ENCODE measurements at regions not wholly inside any gene's neighbourhood (a gene's known extent, or its start where the extent isn't known, plus 50 kb on each side); places are given as distances from the start of the nearest gene placed in this dataset.

GRCh38 chr18:22639026-22639463 is 221.3 kb upstream of the CTAGE1 start:
- DNase-seq (ENCODE audit: extremely low spot score), result no peak
- POLR2A ChIA-PET, result no interaction called here
- CTCF ChIA-PET, result no interaction called here
- no peak for TF ChIP-seq CTCF (IDR thresholded peaks at IDR 0.05; ENCODE audit: control extremely low read depth, extremely low read depth, low read depth, missing control alignments)

GRCh38 chr18:22639561-22639960 is 221.8 kb upstream of the CTAGE1 start:
- POLR2A ChIA-PET, result no interaction called here
- CTCF ChIA-PET, result no interaction called here
- TF ChIP-seq CTCF (IDR thresholded peaks at IDR 0.05; ENCODE audit: control extremely low read depth, extremely low read depth, low read depth, missing control alignments), result no peak

GRCh38 chr18:22640281-22640842 is 222.6 kb upstream of the CTAGE1 start:
- CTCF ChIA-PET, result no interaction called here
- POLR2A ChIA-PET, result no interaction called here
- no peak for TF ChIP-seq CTCF (IDR thresholded peaks at IDR 0.05; ENCODE audit: control extremely low read depth, extremely low read depth, low read depth, missing control alignments)
- DNase-seq (ENCODE audit: extremely low spot score), result no peak

More at GRCh38 chr18:22639561-22639960, 221.8 kb upstream of the CTAGE1 start:
- DNase-seq (ENCODE audit: extremely low spot score), result no peak

GRCh38 chr18:22641958-22642357 is 224.2 kb upstream of the CTAGE1 start:
- ChIA-PET CTCF (interaction anchor here (1.0 kb wide), 1 partner anchor 1446 kb away, joined by 3 read pairs; no protein-coding TSS in a partner anchor), POLR2A (no interaction called here)
- no peak for DNase-seq (ENCODE audit: extremely low spot score)
- TF ChIP-seq CTCF (IDR thresholded peaks at IDR 0.05; ENCODE audit: control extremely low read depth, extremely low read depth, low read depth, missing control alignments), result no peak

GRCh38 chr18:22643731-22644130 is 226.0 kb upstream of the CTAGE1 start:
- DNase-seq (ENCODE audit: extremely low spot score), result no peak
- POLR2A ChIA-PET, result no interaction called here
- CTCF ChIA-PET, result no interaction called here
- no peak for TF ChIP-seq CTCF (IDR thresholded peaks at IDR 0.05; ENCODE audit: control extremely low read depth, extremely low read depth, low read depth, missing control alignments)

- no peak for TF ChIP-seq CTCF (IDR thresholded peaks at IDR 0.05; ENCODE audit: control extremely low read depth, extremely low read depth, low read depth, missing control alignments)
- no peak for DNase-seq (ENCODE audit: extremely low spot score)
- POLR2A ChIA-PET, result no interaction called here
- CTCF ChIA-PET, result no interaction called here
These were observed 232.5 kb upstream of the CTAGE1 start for GRCh38 chr18:22650247-22650646.

- ChIA-PET CTCF (no interaction called here), POLR2A (no interaction called here)
- no peak for DNase-seq (ENCODE audit: extremely low spot score)
- no peak for TF ChIP-seq CTCF (IDR thresholded peaks at IDR 0.05; ENCODE audit: control extremely low read depth, extremely low read depth, low read depth, missing control alignments)
These were observed 239.9 kb upstream of the CTAGE1 start for GRCh38 chr18:22657619-22658018.

Measured in GM10248 (cell line).